CD1c-positive myeloid dendritic cell (primary cell): ENCODE measurements at regions not wholly inside any gene's neighbourhood (a gene's known extent, or its start where the extent isn't known, plus 50 kb on each side); places are given as distances from the start of the nearest gene placed in this dataset.
A peak's percentile ranks its signal among the peaks of the same experiment; 100 is the strongest.
"Not testable (repeated sequence)": the region's sequence is repeated elsewhere in the genome, so short reads cannot be mapped to it uniquely, and the experiment has no call there.

Experiments
- DNase-seq: peaks from one replicate; pipeline ENCODE4 v3.0.0-alpha.2; 2016; ENCODE audit errors: extremely low spot score

GRCh38 chr16:72729552-72729951, 318.4 kb downstream of the ZFHX3 start:
- not testable (repeated sequence) for DNase-seq

GRCh38 chr16:72728516-72728915, 319.4 kb downstream of the ZFHX3 start:
- DNase-seq, result no peak

GRCh38 chr16:72727565-72727964, 320.4 kb downstream of the ZFHX3 start:
- DNase-seq, result no peak

- no peak for DNase-seq
Observed at GRCh38 chr16:72725643-72726042, 322.3 kb downstream of the ZFHX3 start.

GRCh38 chr16:72723781-72724180, 324.1 kb downstream of the ZFHX3 start:
- no peak for DNase-seq

- DNase-seq, result no peak
Observed at GRCh38 chr16:72722552-72722951, 325.4 kb downstream of the ZFHX3 start.

- no peak for DNase-seq
Observed at GRCh38 chr16:72721981-72722380, 325.9 kb downstream of the ZFHX3 start.

- DNase-seq, result no peak
Observed at GRCh38 chr16:72715267-72715666, 332.7 kb downstream of the ZFHX3 start.

- no peak for DNase-seq
Observed at GRCh38 chr16:72711823-72712222, 336.1 kb downstream of the ZFHX3 start.

GRCh38 chr16:72705801-72706200, 342.1 kb downstream of the ZFHX3 start:
- no peak for DNase-seq

GRCh38 chr16:72704746-72705372, 343.1 kb downstream of the ZFHX3 start:
- no peak for DNase-seq

- no peak for DNase-seq
Observed at GRCh38 chr16:72689851-72690250, 358.1 kb downstream of the ZFHX3 start.

GRCh38 chr16:72680732-72681131, 367.2 kb downstream of the ZFHX3 start:
- no peak for DNase-seq

- no peak for DNase-seq
Observed at GRCh38 chr16:72679856-72680255, 368.1 kb downstream of the ZFHX3 start.

- DNase-seq, result no peak
Observed at GRCh38 chr16:72677662-72678447, 370.1 kb downstream of the ZFHX3 start.

- DNase-seq, result no peak
Observed at GRCh38 chr16:72673118-72673517, 374.8 kb downstream of the ZFHX3 start.

GRCh38 chr16:72666267-72666666, 381.7 kb downstream of the ZFHX3 start:
- no peak for DNase-seq

GRCh38 chr16:72665701-72666100, 382.2 kb downstream of the ZFHX3 start:
- no peak for DNase-seq

- peak; percentile 99 for DNase-seq
Observed at GRCh38 chr16:72664509-72665408, 383.2 kb downstream of the ZFHX3 start.

GRCh38 chr16:72664056-72664508, 383.8 kb downstream of the ZFHX3 start:
- no peak for DNase-seq

- DNase-seq, result no peak
Observed at GRCh38 chr16:72658888-72659717, 388.8 kb downstream of the ZFHX3 start.
